SK-N-SH treated with all-trans-retinoic acid at 6 μM for 48 hours (cell line): ENCODE measurements at regions not wholly inside any gene's neighbourhood (a gene's known extent, or its start where the extent isn't known, plus 50 kb on each side); places are given as distances from the start of the nearest gene placed in this dataset.

Experiments used
- ISL1 ChIP-seq: fragments of 250-450 bp; sonication (Bioruptor Pico); IDR thresholded peaks from 2 replicates; pipeline ENCODE4 v2.1.2; 2022; ENCODE audit warnings: mild to moderate bottlenecking, moderate library complexity
- RARB ChIP-seq: fragments of 250-450 bp; sonication (Bioruptor Pico); IDR thresholded peaks from 2 replicates; pipeline ENCODE4 v1.8.0; 2021; ENCODE audit warnings: mild to moderate bottlenecking, moderate library complexity
- ZFP3 ChIP-seq: fragments of 250-450 bp; sonication (Bioruptor Pico); IDR thresholded peaks from 2 replicates; pipeline ENCODE4 v1.5.0; 2020; ENCODE audit warnings: mild to moderate bottlenecking, moderate library complexity
- ZFP30 ChIP-seq: fragments of 450-650 bp; formaldehyde crosslinking; IDR thresholded peaks from 2 replicates; pipeline ENCODE4 v1.5.0; 2022; ENCODE audit warnings: mild to moderate bottlenecking, moderate library complexity
- TF ChIP-seq, protein P1 (sequence below): fragments of 250-450 bp; sonication (Bioruptor Pico); IDR thresholded peaks from 2 replicates; pipeline ENCODE4 v1.8.0; 2020; ENCODE audit warnings: mild to moderate bottlenecking, moderate library complexity, borderline replicate concordance
- TF ChIP-seq, protein P2 (sequence below): fragments of 250-450 bp; sonication (Bioruptor Pico); IDR thresholded peaks from 2 replicates; pipeline ENCODE4 v1.5.0; 2020; ENCODE audit warnings: mild to moderate bottlenecking, moderate library complexity
- TF ChIP-seq, protein P3 (sequence below): fragments of 250-450 bp; sonication (Bioruptor Pico); IDR thresholded peaks from 2 replicates; pipeline ENCODE4 v1.5.1; 2020; ENCODE audit warnings: low read depth, mild to moderate bottlenecking, moderate library complexity

GRCh38 chr10:78894089-78894840 is 174.5 kb upstream of the ZMIZ1 start:
- no peak for TF ChIP-seq ZFP3 (CRISPR knock-in tag)
- no peak for TF ChIP-seq ZFP30 (CRISPR knock-in tag)
- TF ChIP-seq, protein P1, sequence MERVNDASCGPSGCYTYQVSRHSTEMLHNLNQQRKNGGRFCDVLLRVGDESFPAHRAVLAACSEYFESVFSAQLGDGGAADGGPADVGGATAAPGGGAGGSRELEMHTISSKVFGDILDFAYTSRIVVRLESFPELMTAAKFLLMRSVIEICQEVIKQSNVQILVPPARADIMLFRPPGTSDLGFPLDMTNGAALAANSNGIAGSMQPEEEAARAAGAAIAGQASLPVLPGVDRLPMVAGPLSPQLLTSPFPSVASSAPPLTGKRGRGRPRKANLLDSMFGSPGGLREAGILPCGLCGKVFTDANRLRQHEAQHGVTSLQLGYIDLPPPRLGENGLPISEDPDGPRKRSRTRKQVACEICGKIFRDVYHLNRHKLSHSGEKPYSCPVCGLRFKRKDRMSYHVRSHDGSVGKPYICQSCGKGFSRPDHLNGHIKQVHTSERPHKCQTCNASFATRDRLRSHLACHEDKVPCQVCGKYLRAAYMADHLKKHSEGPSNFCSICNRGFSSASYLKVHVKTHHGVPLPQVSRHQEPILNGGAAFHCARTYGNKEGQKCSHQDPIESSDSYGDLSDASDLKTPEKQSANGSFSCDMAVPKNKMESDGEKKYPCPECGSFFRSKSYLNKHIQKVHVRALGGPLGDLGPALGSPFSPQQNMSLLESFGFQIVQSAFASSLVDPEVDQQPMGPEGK (CRISPR knock-in tag) = no peak
- TF ChIP-seq, protein P2, sequence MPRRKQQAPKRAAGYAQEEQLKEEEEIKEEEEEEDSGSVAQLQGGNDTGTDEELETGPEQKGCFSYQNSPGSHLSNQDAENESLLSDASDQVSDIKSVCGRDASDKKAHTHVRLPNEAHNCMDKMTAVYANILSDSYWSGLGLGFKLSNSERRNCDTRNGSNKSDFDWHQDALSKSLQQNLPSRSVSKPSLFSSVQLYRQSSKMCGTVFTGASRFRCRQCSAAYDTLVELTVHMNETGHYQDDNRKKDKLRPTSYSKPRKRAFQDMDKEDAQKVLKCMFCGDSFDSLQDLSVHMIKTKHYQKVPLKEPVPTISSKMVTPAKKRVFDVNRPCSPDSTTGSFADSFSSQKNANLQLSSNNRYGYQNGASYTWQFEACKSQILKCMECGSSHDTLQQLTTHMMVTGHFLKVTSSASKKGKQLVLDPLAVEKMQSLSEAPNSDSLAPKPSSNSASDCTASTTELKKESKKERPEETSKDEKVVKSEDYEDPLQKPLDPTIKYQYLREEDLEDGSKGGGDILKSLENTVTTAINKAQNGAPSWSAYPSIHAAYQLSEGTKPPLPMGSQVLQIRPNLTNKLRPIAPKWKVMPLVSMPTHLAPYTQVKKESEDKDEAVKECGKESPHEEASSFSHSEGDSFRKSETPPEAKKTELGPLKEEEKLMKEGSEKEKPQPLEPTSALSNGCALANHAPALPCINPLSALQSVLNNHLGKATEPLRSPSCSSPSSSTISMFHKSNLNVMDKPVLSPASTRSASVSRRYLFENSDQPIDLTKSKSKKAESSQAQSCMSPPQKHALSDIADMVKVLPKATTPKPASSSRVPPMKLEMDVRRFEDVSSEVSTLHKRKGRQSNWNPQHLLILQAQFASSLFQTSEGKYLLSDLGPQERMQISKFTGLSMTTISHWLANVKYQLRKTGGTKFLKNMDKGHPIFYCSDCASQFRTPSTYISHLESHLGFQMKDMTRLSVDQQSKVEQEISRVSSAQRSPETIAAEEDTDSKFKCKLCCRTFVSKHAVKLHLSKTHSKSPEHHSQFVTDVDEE (CRISPR knock-in tag) = no peak
- no peak for TF ChIP-seq ISL1 (CRISPR knock-in tag)
- TF ChIP-seq, protein P3, sequence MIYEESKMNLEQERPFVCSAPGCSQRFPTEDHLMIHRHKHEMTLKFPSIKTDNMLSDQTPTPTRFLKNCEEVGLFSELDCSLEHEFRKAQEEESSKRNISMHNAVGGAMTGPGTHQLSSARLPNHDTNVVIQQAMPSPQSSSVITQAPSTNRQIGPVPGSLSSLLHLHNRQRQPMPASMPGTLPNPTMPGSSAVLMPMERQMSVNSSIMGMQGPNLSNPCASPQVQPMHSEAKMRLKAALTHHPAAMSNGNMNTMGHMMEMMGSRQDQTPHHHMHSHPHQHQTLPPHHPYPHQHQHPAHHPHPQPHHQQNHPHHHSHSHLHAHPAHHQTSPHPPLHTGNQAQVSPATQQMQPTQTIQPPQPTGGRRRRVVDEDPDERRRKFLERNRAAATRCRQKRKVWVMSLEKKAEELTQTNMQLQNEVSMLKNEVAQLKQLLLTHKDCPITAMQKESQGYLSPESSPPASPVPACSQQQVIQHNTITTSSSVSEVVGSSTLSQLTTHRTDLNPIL (CRISPR knock-in tag) = no peak
- TF ChIP-seq RARB (CRISPR knock-in tag) = no peak
